PC-3 (cell line): ENCODE measurements at regions not wholly inside any gene's neighbourhood (a gene's known extent, or its start where the extent isn't known, plus 50 kb on each side); places are given as distances from the start of the nearest gene placed in this dataset.

Experiments
- EZH2 ChIP-seq: fragments of 300-600 bp; sonication (generic); IDR thresholded peaks from one replicate; pipeline ENCODE4 v1.6.1; 2017; ENCODE audit warnings: antibody characterized with exemption, mild to moderate bottlenecking, low read length; ENCODE audit not compliant: unreplicated experiment
- TF ChIP-seq, protein P1 (sequence below): fragments of 300-600 bp; sonication (generic); conservative IDR thresholded peaks from 2 replicates; pipeline ENCODE4 v1.5.1; 2017; ENCODE audit warnings: antibody characterized with exemption, low read depth, mild to moderate bottlenecking, low read length

GRCh38 chr1:228830185-228830953 lies 95.1 kb downstream of the RHOU start:
- no peak for TF ChIP-seq EZH2
- TF ChIP-seq, protein P1, sequence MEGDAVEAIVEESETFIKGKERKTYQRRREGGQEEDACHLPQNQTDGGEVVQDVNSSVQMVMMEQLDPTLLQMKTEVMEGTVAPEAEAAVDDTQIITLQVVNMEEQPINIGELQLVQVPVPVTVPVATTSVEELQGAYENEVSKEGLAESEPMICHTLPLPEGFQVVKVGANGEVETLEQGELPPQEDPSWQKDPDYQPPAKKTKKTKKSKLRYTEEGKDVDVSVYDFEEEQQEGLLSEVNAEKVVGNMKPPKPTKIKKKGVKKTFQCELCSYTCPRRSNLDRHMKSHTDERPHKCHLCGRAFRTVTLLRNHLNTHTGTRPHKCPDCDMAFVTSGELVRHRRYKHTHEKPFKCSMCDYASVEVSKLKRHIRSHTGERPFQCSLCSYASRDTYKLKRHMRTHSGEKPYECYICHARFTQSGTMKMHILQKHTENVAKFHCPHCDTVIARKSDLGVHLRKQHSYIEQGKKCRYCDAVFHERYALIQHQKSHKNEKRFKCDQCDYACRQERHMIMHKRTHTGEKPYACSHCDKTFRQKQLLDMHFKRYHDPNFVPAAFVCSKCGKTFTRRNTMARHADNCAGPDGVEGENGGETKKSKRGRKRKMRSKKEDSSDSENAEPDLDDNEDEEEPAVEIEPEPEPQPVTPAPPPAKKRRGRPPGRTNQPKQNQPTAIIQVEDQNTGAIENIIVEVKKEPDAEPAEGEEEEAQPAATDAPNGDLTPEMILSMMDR = no peak
